A673 (cell line): ENCODE measurements at regions not wholly inside any gene's neighbourhood (a gene's known extent, or its start where the extent isn't known, plus 50 kb on each side); places are given as distances from the start of the nearest gene placed in this dataset.

ENCODE experiments used
- EZH2 ChIP-seq: fragments of 200-600 bp; sonication (generic); IDR thresholded peaks from 2 replicates; pipeline ENCODE4 v1.6.1; 2017; ENCODE audit warnings: borderline replicate concordance, low read depth, mild to moderate bottlenecking, mixed read lengths, antibody characterized with exemption, low read length; ENCODE audit not compliant: poor library complexity, severe bottlenecking
- TF ChIP-seq, protein P1 (sequence below): fragments of 300-800, 200-600 bp; sonication (generic); conservative IDR thresholded peaks from 2 replicates; pipeline ENCODE4 v1.5.1; 2017; ENCODE audit warnings: low read depth, mild to moderate bottlenecking, antibody characterized with exemption, low read length, moderate library complexity, mixed read lengths

DNA sequence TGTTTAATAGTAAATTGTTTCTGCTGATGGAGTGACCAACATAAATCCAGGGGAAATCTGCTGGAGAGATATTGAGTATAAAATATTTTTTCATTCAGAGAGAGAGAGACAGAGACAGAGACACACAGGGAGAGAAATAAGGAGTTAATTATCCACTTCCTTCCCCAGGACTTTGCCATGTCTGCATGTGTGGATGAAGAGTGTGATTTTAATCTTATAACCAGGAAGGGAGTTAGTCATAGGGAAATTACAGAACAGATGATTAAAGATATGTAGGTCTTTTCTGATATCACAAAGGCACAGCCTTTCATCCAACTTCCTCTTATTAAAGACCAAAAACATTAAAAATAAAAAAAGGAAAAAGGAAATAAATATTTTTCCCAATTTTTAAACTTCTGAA is 526.3 kb downstream of the SPRY1 start:
- TF ChIP-seq, protein P1, sequence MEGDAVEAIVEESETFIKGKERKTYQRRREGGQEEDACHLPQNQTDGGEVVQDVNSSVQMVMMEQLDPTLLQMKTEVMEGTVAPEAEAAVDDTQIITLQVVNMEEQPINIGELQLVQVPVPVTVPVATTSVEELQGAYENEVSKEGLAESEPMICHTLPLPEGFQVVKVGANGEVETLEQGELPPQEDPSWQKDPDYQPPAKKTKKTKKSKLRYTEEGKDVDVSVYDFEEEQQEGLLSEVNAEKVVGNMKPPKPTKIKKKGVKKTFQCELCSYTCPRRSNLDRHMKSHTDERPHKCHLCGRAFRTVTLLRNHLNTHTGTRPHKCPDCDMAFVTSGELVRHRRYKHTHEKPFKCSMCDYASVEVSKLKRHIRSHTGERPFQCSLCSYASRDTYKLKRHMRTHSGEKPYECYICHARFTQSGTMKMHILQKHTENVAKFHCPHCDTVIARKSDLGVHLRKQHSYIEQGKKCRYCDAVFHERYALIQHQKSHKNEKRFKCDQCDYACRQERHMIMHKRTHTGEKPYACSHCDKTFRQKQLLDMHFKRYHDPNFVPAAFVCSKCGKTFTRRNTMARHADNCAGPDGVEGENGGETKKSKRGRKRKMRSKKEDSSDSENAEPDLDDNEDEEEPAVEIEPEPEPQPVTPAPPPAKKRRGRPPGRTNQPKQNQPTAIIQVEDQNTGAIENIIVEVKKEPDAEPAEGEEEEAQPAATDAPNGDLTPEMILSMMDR: no peak
- no peak for TF ChIP-seq EZH2
